ENCODE measurements at regions not wholly inside any gene's neighbourhood (a gene's known extent, or its start where the extent isn't known, plus 50 kb on each side); places are given as distances from the start of the nearest gene placed in this dataset.

- no peak for ATAC-seq (replicated peaks; ENCODE audit: extremely low read depth, poor library complexity, severe bottlenecking)
- no peaks in the 10 kb centered on the region for H3K27me3 Mint-ChIP-seq
- no peaks in the 10 kb centered on the region for H3K9me3 Mint-ChIP-seq
- no peak overlapping the region for H3K27ac Mint-ChIP-seq (ENCODE audit: low read depth)
- no peak overlapping the region for H3K4me3 Mint-ChIP-seq
- DNase-seq (ENCODE audit: low spot score in 2 of 2), result no peak
- no peaks in the 10 kb centered on the region for H3K4me1 Mint-ChIP-seq
- no peaks in the 10 kb centered on the region for H3K36me3 Mint-ChIP-seq (ENCODE audit: insufficient read depth)
Measured at GRCh38 chr10:124145109-124145870, 51.9 kb upstream of the CHST15 start.

GRCh38 chr10:124144536-124144935, 51.1 kb upstream of the CHST15 start:
- Mint-ChIP-seq H3K4me3 (no peak overlapping the region), H3K36me3 (ENCODE audit: insufficient read depth) (no peaks in the 10 kb centered on the region), H3K4me1 (no peaks in the 10 kb centered on the region), H3K27ac (ENCODE audit: low read depth) (no peak overlapping the region), H3K9me3 (no peaks in the 10 kb centered on the region), H3K27me3 (peaks cover under 1% of the 10 kb centered on the region)
- no peak for DNase-seq (ENCODE audit: low spot score in 2 of 2)
- no peak for ATAC-seq (replicated peaks; ENCODE audit: extremely low read depth, poor library complexity, severe bottlenecking)

GRCh38 chr10:124143721-124144120, 50.3 kb upstream of the CHST15 start:
- DNase-seq (ENCODE audit: low spot score in 2 of 2) (no peak), ATAC-seq (replicated peaks; ENCODE audit: extremely low read depth, poor library complexity, severe bottlenecking) (no peak)
- H3K27me3 Mint-ChIP-seq, result peaks cover 9% of the 10 kb centered on the region
- no peak overlapping the region for H3K27ac Mint-ChIP-seq (ENCODE audit: low read depth)
- H3K4me3 Mint-ChIP-seq, result no peak overlapping the region
- no peaks in the 10 kb centered on the region for H3K36me3 Mint-ChIP-seq (ENCODE audit: insufficient read depth)
- H3K9me3 Mint-ChIP-seq, result no peaks in the 10 kb centered on the region
- H3K4me1 Mint-ChIP-seq, result no peaks in the 10 kb centered on the region
